ENCODE measurements at regions not wholly inside any gene's neighbourhood (a gene's known extent, or its start where the extent isn't known, plus 50 kb on each side); places are given as distances from the start of the nearest gene placed in this dataset.

- H3K27me3 ChIP-seq: peaks cover 0 to 62% (median 0%) of the 10 kb centered on the region in 3 donors
- intact Hi-C loops (cut with DNase I): no loop called here
- H3K9me3 ChIP-seq: no peaks in the 10 kb centered on the region
- no peaks in the 10 kb centered on the region for H3K4me1 ChIP-seq
- no peak overlapping the region for H3K4me3 ChIP-seq
- no peak for TF ChIP-seq CTCF (IDR thresholded peaks at IDR 0.05)
- TF ChIP-seq POLR2A (IDR thresholded peaks at IDR 0.05): no peak
- TF ChIP-seq EP300 (IDR thresholded peaks at IDR 0.05): no peak
- no peak for TF ChIP-seq POLR2AphosphoS5 (IDR thresholded peaks at IDR 0.05)
- no peaks in the 10 kb centered on the region for H3K36me3 ChIP-seq
- H3K27ac ChIP-seq: no peak overlapping the region
- whole genome bisulfite sequencing, 2 donors: 84 to 87% methylated on average over 9 of the region's 9 CpGs
- DNase-seq: no peak
These were observed 62.9 kb upstream of the B3GAT1 start for GRCh38 chr11:134474942-134475341.

GRCh38 chr11:134474070-134474860 is 62.2 kb upstream of the B3GAT1 start:
- Histone ChIP-seq H3K27me3 (peaks cover 0 to 57% (median 0%) of the 10 kb centered on the region in 3 donors), H3K4me3 (no peak overlapping the region), H3K36me3 (no peaks in the 10 kb centered on the region), H3K9me3 (no peaks in the 10 kb centered on the region), H3K27ac (no peak overlapping the region), H3K4me1 (no peaks in the 10 kb centered on the region)
- DNase-seq: no peak
- WGBS, 2 donors: 91% methylated on average over 21 of the region's 21 CpGs
- intact Hi-C loops (cut with DNase I): no loop called here
- no peak for TF ChIP-seq EP300 (IDR thresholded peaks at IDR 0.05)

- peaks cover 0 to 46% (median 0%) of the 10 kb centered on the region in 3 donors for H3K27me3 ChIP-seq
- H3K4me3 ChIP-seq: no peak overlapping the region
- TF ChIP-seq POLR2AphosphoS5 (IDR thresholded peaks at IDR 0.05) (no peak), CTCF (IDR thresholded peaks at IDR 0.05) (no peak), POLR2A (IDR thresholded peaks at IDR 0.05) (no peak), EP300 (IDR thresholded peaks at IDR 0.05) (no peak)
- no peaks in the 10 kb centered on the region for H3K9me3 ChIP-seq
- no peaks in the 10 kb centered on the region for H3K4me1 ChIP-seq
- H3K36me3 ChIP-seq: no peaks in the 10 kb centered on the region
- DNase-seq: no peak
- WGBS, 2 donors: 85 to 86% methylated on average over 9 of the region's 9 CpGs
- no peak overlapping the region for H3K27ac ChIP-seq
- intact Hi-C loops (cut with DNase I): no loop called here
These were observed 59.8 kb upstream of the B3GAT1 start for GRCh38 chr11:134471716-134472455.

GRCh38 chr11:134471087-134471715 is 59.2 kb upstream of the B3GAT1 start:
- Histone ChIP-seq H3K4me3 (no peak overlapping the region), H3K27ac (no peak overlapping the region), H3K36me3 (no peaks in the 10 kb centered on the region), H3K27me3 (peaks cover 0 to 47% (median 0%) of the 10 kb centered on the region in 3 donors), H3K4me1 (no peaks in the 10 kb centered on the region), H3K9me3 (no peaks in the 10 kb centered on the region)
- WGBS, 2 donors: 54 to 85% methylated on average over 28 of the region's 28 CpGs
- no peak for DNase-seq
- intact Hi-C loops (cut with DNase I): no loop called here
- TF ChIP-seq CTCF (IDR thresholded peaks at IDR 0.05): no peak
- no peak for TF ChIP-seq EP300 (IDR thresholded peaks at IDR 0.05)
- TF ChIP-seq POLR2AphosphoS5 (IDR thresholded peaks at IDR 0.05): no peak
- TF ChIP-seq POLR2A (IDR thresholded peaks at IDR 0.05): no peak

- no peak overlapping the region for H3K4me3 ChIP-seq
- H3K36me3 ChIP-seq: no peaks in the 10 kb centered on the region
- no peaks in the 10 kb centered on the region for H3K9me3 ChIP-seq
- H3K4me1 ChIP-seq: no peaks in the 10 kb centered on the region
- intact Hi-C loops (cut with DNase I): no loop called here
- no peak for DNase-seq
- peaks cover 0 to 51% (median 0%) of the 10 kb centered on the region in 3 donors for H3K27me3 ChIP-seq
- H3K27ac ChIP-seq: no peak overlapping the region
- 96 to 97% methylated on average over 6 of the region's 6 CpGs for WGBS, 2 donors
- TF ChIP-seq POLR2A (IDR thresholded peaks at IDR 0.05) (no peak), EP300 (IDR thresholded peaks at IDR 0.05) (no peak), POLR2AphosphoS5 (IDR thresholded peaks at IDR 0.05) (no peak), CTCF (IDR thresholded peaks at IDR 0.05) (no peak)
These were observed 58.2 kb upstream of the B3GAT1 start for GRCh38 chr11:134470238-134470637.

Measured in sigmoid colon (tissue), 6 donors.